ENCODE measurements at regions not wholly inside any gene's neighbourhood (a gene's known extent, or its start where the extent isn't known, plus 50 kb on each side); places are given as distances from the start of the nearest gene placed in this dataset.

DNA sequence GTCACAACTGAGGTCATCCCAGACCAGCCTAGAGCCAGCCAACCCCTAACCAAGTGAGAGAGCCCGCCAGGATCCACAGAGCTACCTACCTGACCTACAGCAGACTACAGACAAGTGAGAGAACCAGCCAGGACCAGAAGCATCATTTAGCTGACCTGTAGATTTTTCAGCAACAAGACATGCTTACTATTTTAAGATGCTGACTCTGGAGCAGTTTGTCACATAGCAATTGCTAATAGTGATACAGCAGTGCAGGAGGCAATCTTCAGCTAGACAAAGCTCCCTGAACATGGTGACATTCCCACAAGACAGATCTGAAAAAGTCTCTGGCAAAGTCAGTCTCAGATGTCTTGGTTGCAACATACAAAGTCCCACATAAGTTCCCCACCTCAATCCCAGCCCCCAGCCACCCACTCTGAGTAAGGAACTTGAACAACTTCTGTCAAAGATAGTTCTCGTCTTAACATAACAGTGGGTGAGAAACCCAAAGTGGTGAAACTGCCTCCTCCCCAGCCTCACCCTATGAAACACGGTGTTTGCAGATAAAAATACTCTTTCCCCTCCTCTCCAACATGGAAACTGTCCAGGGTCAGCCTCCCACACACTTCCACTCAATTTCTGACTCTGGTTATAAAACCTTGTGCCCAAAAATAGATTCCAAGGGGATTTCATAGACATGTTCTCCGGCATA is 120.3 kb upstream of the SLC6A11 start:
- TF ChIP-seq, protein P1, sequence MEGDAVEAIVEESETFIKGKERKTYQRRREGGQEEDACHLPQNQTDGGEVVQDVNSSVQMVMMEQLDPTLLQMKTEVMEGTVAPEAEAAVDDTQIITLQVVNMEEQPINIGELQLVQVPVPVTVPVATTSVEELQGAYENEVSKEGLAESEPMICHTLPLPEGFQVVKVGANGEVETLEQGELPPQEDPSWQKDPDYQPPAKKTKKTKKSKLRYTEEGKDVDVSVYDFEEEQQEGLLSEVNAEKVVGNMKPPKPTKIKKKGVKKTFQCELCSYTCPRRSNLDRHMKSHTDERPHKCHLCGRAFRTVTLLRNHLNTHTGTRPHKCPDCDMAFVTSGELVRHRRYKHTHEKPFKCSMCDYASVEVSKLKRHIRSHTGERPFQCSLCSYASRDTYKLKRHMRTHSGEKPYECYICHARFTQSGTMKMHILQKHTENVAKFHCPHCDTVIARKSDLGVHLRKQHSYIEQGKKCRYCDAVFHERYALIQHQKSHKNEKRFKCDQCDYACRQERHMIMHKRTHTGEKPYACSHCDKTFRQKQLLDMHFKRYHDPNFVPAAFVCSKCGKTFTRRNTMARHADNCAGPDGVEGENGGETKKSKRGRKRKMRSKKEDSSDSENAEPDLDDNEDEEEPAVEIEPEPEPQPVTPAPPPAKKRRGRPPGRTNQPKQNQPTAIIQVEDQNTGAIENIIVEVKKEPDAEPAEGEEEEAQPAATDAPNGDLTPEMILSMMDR (IDR thresholded peaks at IDR 0.05): no peak
- TF ChIP-seq EZH2 (IDR thresholded peaks at IDR 0.05) (no peak), EZH2phosphoT487 (IDR thresholded peaks at IDR 0.05) (no peak)
